Activated CD4-positive, alpha-beta T cell treated with anti-CD3 and anti-CD28 coated beads, Interleukin-2, amount 10 ng/mL, durations not matched to agents 24 days and 14 days (primary cell): ENCODE measurements at regions not wholly inside any gene's neighbourhood (a gene's known extent, or its start where the extent isn't known, plus 50 kb on each side); places are given as distances from the start of the nearest gene placed in this dataset.

ENCODE experiments used
- DNase-seq: peaks from one replicate; pipeline ENCODE4 v3.0.0; 2022
- H3K27ac Mint-ChIP-seq: one replicate; pipeline ENCODE4 v1.8.0; 2022; ENCODE audit warnings: mild to moderate bottlenecking, mixed read lengths
- H3K27me3 Mint-ChIP-seq: one replicate; pipeline ENCODE4 v1.8.0; 2022; ENCODE audit warnings: mixed read lengths
- H3K36me3 Mint-ChIP-seq: one replicate; pipeline ENCODE4 v1.8.0; 2022; ENCODE audit warnings: low read depth, mild to moderate bottlenecking, mixed read lengths
- H3K4me1 Mint-ChIP-seq: one replicate; pipeline ENCODE4 v1.8.0; 2021; ENCODE audit warnings: mixed read lengths
- H3K4me3 Mint-ChIP-seq: one replicate; pipeline ENCODE4 v1.8.0; 2022; ENCODE audit warnings: mild to moderate bottlenecking, moderate library complexity, mixed read lengths
- H3K9me3 Mint-ChIP-seq: one replicate; pipeline ENCODE4 v1.8.0; 2021; ENCODE audit warnings: mixed read lengths
- intact Hi-C: fragments of 100-400 bp; cut with micrococcal nuclease; formaldehyde crosslinking; loops from one replicate; pipeline ENCODE4 v1.15.1; 2023

- Mint-ChIP-seq H3K4me3 (no peak overlapping the region), H3K4me1 (peaks cover 9% of the 10 kb centered on the region), H3K27ac (peak overlapping the region; percentile 50), H3K9me3 (peaks cover 14% of the 10 kb centered on the region), H3K36me3 (no peaks in the 10 kb centered on the region), H3K27me3 (no peaks in the 10 kb centered on the region)
- intact Hi-C loops: loop anchor here (1.0 to 5.0 kb wide), 2 partner anchors 34 to 93 kb away; no protein-coding TSS in a partner anchor
- peak; percentile 65 for DNase-seq
These were observed 253.8 kb upstream of the STXBP5 start for GRCh38 chr6:146950351-146950835.

- no peak overlapping the region for H3K27ac Mint-ChIP-seq
- no peak for DNase-seq
- peaks cover 5% of the 10 kb centered on the region for H3K4me1 Mint-ChIP-seq
- no peaks in the 10 kb centered on the region for H3K27me3 Mint-ChIP-seq
- intact Hi-C loops: no loop called here
- peaks cover 4% of the 10 kb centered on the region for H3K9me3 Mint-ChIP-seq
- H3K36me3 Mint-ChIP-seq: no peaks in the 10 kb centered on the region
- H3K4me3 Mint-ChIP-seq: no peak overlapping the region
These were observed 248.6 kb upstream of the STXBP5 start for GRCh38 chr6:146955570-146955969.

- intact Hi-C loops: no loop called here
- Mint-ChIP-seq H3K4me1 (no peaks in the 10 kb centered on the region), H3K9me3 (peaks cover 4% of the 10 kb centered on the region), H3K27me3 (no peaks in the 10 kb centered on the region), H3K27ac (no peak overlapping the region), H3K36me3 (no peaks in the 10 kb centered on the region), H3K4me3 (no peak overlapping the region)
- no peak for DNase-seq
These were observed 246.8 kb upstream of the STXBP5 start for GRCh38 chr6:146957181-146958093.

GRCh38 chr6:146961831-146962230, 242.4 kb upstream of the STXBP5 start:
- Mint-ChIP-seq H3K27me3 (no peaks in the 10 kb centered on the region), H3K36me3 (no peaks in the 10 kb centered on the region), H3K4me1 (no peaks in the 10 kb centered on the region), H3K27ac (no peak overlapping the region), H3K4me3 (no peak overlapping the region), H3K9me3 (peaks cover 22% of the 10 kb centered on the region)
- no peak for DNase-seq
- intact Hi-C loops: no loop called here

- DNase-seq: no peak
- no peak overlapping the region for H3K27ac Mint-ChIP-seq
- H3K9me3 Mint-ChIP-seq: peaks cover 22% of the 10 kb centered on the region
- no peaks in the 10 kb centered on the region for H3K4me1 Mint-ChIP-seq
- intact Hi-C loops: no loop called here
- H3K36me3 Mint-ChIP-seq: no peaks in the 10 kb centered on the region
- H3K4me3 Mint-ChIP-seq: no peak overlapping the region
- H3K27me3 Mint-ChIP-seq: no peaks in the 10 kb centered on the region
These were observed 241.9 kb upstream of the STXBP5 start for GRCh38 chr6:146962329-146962728.

- intact Hi-C loops: no loop called here
- Mint-ChIP-seq H3K4me1 (no peaks in the 10 kb centered on the region), H3K4me3 (no peak overlapping the region), H3K9me3 (peaks cover 18% of the 10 kb centered on the region), H3K36me3 (no peaks in the 10 kb centered on the region), H3K27me3 (no peaks in the 10 kb centered on the region), H3K27ac (no peak overlapping the region)
- DNase-seq: no peak
These were observed 239.0 kb upstream of the STXBP5 start for GRCh38 chr6:146965110-146965689.

GRCh38 chr6:146968041-146968760, 236.0 kb upstream of the STXBP5 start:
- Mint-ChIP-seq H3K36me3 (no peaks in the 10 kb centered on the region), H3K4me1 (no peaks in the 10 kb centered on the region), H3K9me3 (peaks cover 18% of the 10 kb centered on the region), H3K27ac (no peak overlapping the region), H3K4me3 (no peak overlapping the region), H3K27me3 (no peaks in the 10 kb centered on the region)
- DNase-seq: no peak
- intact Hi-C loops: no loop called here

GRCh38 chr6:146972546-146972945, 231.7 kb upstream of the STXBP5 start:
- intact Hi-C loops: no loop called here
- H3K4me3 Mint-ChIP-seq: no peak overlapping the region

GRCh38 chr6:146974351-146974750, 229.9 kb upstream of the STXBP5 start:
- H3K36me3 Mint-ChIP-seq: no peaks in the 10 kb centered on the region
- no peak for DNase-seq

More at GRCh38 chr6:146972546-146972945, 231.7 kb upstream of the STXBP5 start:
- no peak for DNase-seq
- Mint-ChIP-seq H3K27ac (no peak overlapping the region), H3K4me1 (no peaks in the 10 kb centered on the region), H3K36me3 (no peaks in the 10 kb centered on the region), H3K9me3 (no peaks in the 10 kb centered on the region), H3K27me3 (no peaks in the 10 kb centered on the region)

GRCh38 chr6:146975093-146975492, 229.1 kb upstream of the STXBP5 start:
- no peaks in the 10 kb centered on the region for H3K9me3 Mint-ChIP-seq
- no peak overlapping the region for H3K4me3 Mint-ChIP-seq
- DNase-seq: no peak
- no peaks in the 10 kb centered on the region for H3K27me3 Mint-ChIP-seq
- no peak overlapping the region for H3K27ac Mint-ChIP-seq
- intact Hi-C loops: no loop called here
- H3K4me1 Mint-ChIP-seq: no peaks in the 10 kb centered on the region
- H3K36me3 Mint-ChIP-seq: no peaks in the 10 kb centered on the region

More at GRCh38 chr6:146974351-146974750, 229.9 kb upstream of the STXBP5 start:
- Mint-ChIP-seq H3K9me3 (no peaks in the 10 kb centered on the region), H3K27ac (no peak overlapping the region), H3K27me3 (no peaks in the 10 kb centered on the region), H3K4me3 (no peak overlapping the region), H3K4me1 (no peaks in the 10 kb centered on the region)
- intact Hi-C loops: no loop called here

- intact Hi-C loops: no loop called here
These were observed 223.3 kb upstream of the STXBP5 start for GRCh38 chr6:146980900-146981329.

GRCh38 chr6:146981981-146982380, 222.2 kb upstream of the STXBP5 start:
- no peaks in the 10 kb centered on the region for H3K9me3 Mint-ChIP-seq
- no peak for DNase-seq
- intact Hi-C loops: no loop called here
- no peak overlapping the region for H3K4me3 Mint-ChIP-seq
- no peaks in the 10 kb centered on the region for H3K4me1 Mint-ChIP-seq
- no peaks in the 10 kb centered on the region for H3K36me3 Mint-ChIP-seq
- no peaks in the 10 kb centered on the region for H3K27me3 Mint-ChIP-seq
- no peak overlapping the region for H3K27ac Mint-ChIP-seq

More at GRCh38 chr6:146980900-146981329, 223.3 kb upstream of the STXBP5 start:
- Mint-ChIP-seq H3K27ac (no peak overlapping the region), H3K27me3 (no peaks in the 10 kb centered on the region), H3K36me3 (no peaks in the 10 kb centered on the region), H3K9me3 (no peaks in the 10 kb centered on the region), H3K4me1 (no peaks in the 10 kb centered on the region), H3K4me3 (no peak overlapping the region)
- no peak for DNase-seq

GRCh38 chr6:146984251-146984924, 219.8 kb upstream of the STXBP5 start:
- intact Hi-C loops: no loop called here
- DNase-seq: no peak
- Mint-ChIP-seq H3K27me3 (no peaks in the 10 kb centered on the region), H3K9me3 (no peaks in the 10 kb centered on the region), H3K36me3 (no peaks in the 10 kb centered on the region), H3K4me1 (no peaks in the 10 kb centered on the region), H3K27ac (no peak overlapping the region), H3K4me3 (no peak overlapping the region)
